IMR-90 (cell line): ENCODE measurements at regions not wholly inside any gene's neighbourhood (a gene's known extent, or its start where the extent isn't known, plus 50 kb on each side); places are given as distances from the start of the nearest gene placed in this dataset.
A peak's percentile ranks its signal among the peaks of the same experiment; 100 is the strongest.

Source experiments
- ATAC-seq: fragments of 200-7000 bp; cut with Tn5 transposase; 2 replicates; pipeline ENCODE4 v1.9.1; 2020; ENCODE audit warnings: low read depth, mild to moderate bottlenecking, moderate library complexity
- BruUV-seq: library from RNA; stranded (reverse); fragments of 400-500 nt; replicated peaks from 2 replicates; lab custom pipeline; 2021; lab: Mats Ljungman, UMichigan
- CTCF ChIA-PET: fragments of 300-600 bp; formaldehyde crosslinking; extraction: SDS; loops from one replicate; lab custom pipeline; 2021; ENCODE audit warnings: antibody characterized with exemption; lab: Yijun Ruan, JAX
- POLR2A ChIA-PET: fragments of 300-600 bp; sonication (Branson Sonifier 250); formaldehyde crosslinking; loops from one replicate; lab custom pipeline; 2022; ENCODE audit warnings: antibody characterized with exemption; ENCODE audit not compliant: unreplicated experiment; lab: Charles Lee
- DNase-seq: peaks from one replicate; pipeline ENCODE4 v3.0.0; 2013
- H2AFZ ChIP-seq: replicated peaks from 2 replicates; pipeline ENCODE3; 2013; ENCODE audit warnings: low read length, mild to moderate bottlenecking; ENCODE audit not compliant: poor library complexity
- H2AK5ac ChIP-seq: 2 replicates; pipeline ENCODE4 v1.6.1; 2013; ENCODE audit warnings: low read depth, low read length, inconsistent platforms
- H2AK9ac ChIP-seq: replicated peaks from 2 replicates; pipeline ENCODE3; 2013; ENCODE audit warnings: mild to moderate bottlenecking, low read depth, low read length, moderate library complexity; ENCODE audit not compliant: poor library complexity
- H2BK120ac ChIP-seq: 2 replicates; pipeline ENCODE4 v1.6.1; 2013; ENCODE audit warnings: low read depth, low read length, inconsistent platforms
- H2BK15ac ChIP-seq: 3 replicates; pipeline ENCODE4 v1.6.1; 2013; ENCODE audit warnings: low read depth, low read length, inconsistent platforms
- H2BK20ac ChIP-seq: 2 replicates; pipeline ENCODE4 v1.6.1; 2013; ENCODE audit warnings: low read depth, mild to moderate bottlenecking, inconsistent platforms, low read length, moderate library complexity
- H2BK5ac ChIP-seq: 2 replicates; pipeline ENCODE4 v1.6.1; 2013; ENCODE audit warnings: mild to moderate bottlenecking, low read depth, low read length, inconsistent platforms; ENCODE audit not compliant: poor library complexity, severe bottlenecking
- H3K14ac ChIP-seq: replicated peaks from 2 replicates; pipeline ENCODE4 v1.6.1; 2013; ENCODE audit warnings: low read depth, low read length, inconsistent platforms
- H3K18ac ChIP-seq: 2 replicates; pipeline ENCODE4 v1.6.1; 2013; ENCODE audit warnings: low read depth, low read length, control low read depth
- H3K23ac ChIP-seq: 2 replicates; pipeline ENCODE4 v1.6.1; 2013; ENCODE audit warnings: low read depth, low read length, inconsistent platforms
- H3K27ac ChIP-seq: 2 replicates; pipeline ENCODE4 v1.5.1; 2013; ENCODE audit warnings: mild to moderate bottlenecking, control low read depth, low read length; ENCODE audit not compliant: insufficient read depth
- H3K27me3 ChIP-seq: 2 replicates; pipeline ENCODE4 v1.6.1; 2013; ENCODE audit warnings: low read length; ENCODE audit not compliant: control insufficient read depth, insufficient read depth
- H3K36me3 ChIP-seq: 2 replicates; pipeline ENCODE4 v1.6.1; 2013; ENCODE audit warnings: low read length, mixed read lengths; ENCODE audit not compliant: control insufficient read depth, insufficient read depth
- H3K4ac ChIP-seq: 2 replicates; pipeline ENCODE4 v1.6.1; 2013; ENCODE audit warnings: low read depth, low read length, inconsistent platforms
- H3K4me1 ChIP-seq: 2 replicates; pipeline ENCODE4 v1.6.1; 2013; ENCODE audit warnings: low read length, mixed read lengths; ENCODE audit not compliant: control insufficient read depth, insufficient read depth
- H3K4me2 ChIP-seq: 2 replicates; pipeline ENCODE4 v1.6.1; 2013; ENCODE audit warnings: low read depth, mild to moderate bottlenecking, control low read depth, low read length, moderate library complexity
- H3K4me3 ChIP-seq: 2 replicates; pipeline ENCODE4 v1.5.1; 2013; ENCODE audit warnings: low read depth, mild to moderate bottlenecking, control low read depth, low read length, moderate library complexity; ENCODE audit not compliant: insufficient read depth
- H3K56ac ChIP-seq: 2 replicates; pipeline ENCODE4 v1.6.1; 2013; ENCODE audit warnings: low read length, inconsistent platforms; ENCODE audit not compliant: insufficient read depth; ENCODE audit errors: extremely low read depth
- H3K79me1 ChIP-seq, 2 experiments: 2 replicates each; pipeline ENCODE4 v1.6.1; 2013; ENCODE audit warnings: low read length in 2 of 2, inconsistent platforms in 1 of 2, low read depth in 1 of 2
- H3K9ac ChIP-seq: 2 replicates; pipeline ENCODE4 v1.6.1; 2013; ENCODE audit warnings: low read depth, low read length, control low read depth
- H3K9me1 ChIP-seq: 2 replicates; pipeline ENCODE4 v1.6.1; 2013; ENCODE audit warnings: low read length, inconsistent platforms; ENCODE audit not compliant: insufficient read depth
- H3K9me3 ChIP-seq: 2 replicates; pipeline ENCODE4 v1.6.1; 2013; ENCODE audit warnings: low read length; ENCODE audit not compliant: control insufficient read depth, insufficient read depth
- H4K20me1 ChIP-seq: 2 replicates; pipeline ENCODE4 v1.6.1; 2013; ENCODE audit warnings: low read length, inconsistent platforms; ENCODE audit not compliant: insufficient read depth
- H4K5ac ChIP-seq: 2 replicates; pipeline ENCODE4 v1.6.1; 2013; ENCODE audit warnings: mild to moderate bottlenecking, low read depth, low read length, control low read depth
- H4K8ac ChIP-seq, 2 experiments: 2 replicates each; pipeline ENCODE4 v1.6.1; 2013; ENCODE audit warnings: low read depth in 2 of 2, low read length in 2 of 2, control low read depth in 1 of 2, inconsistent platforms in 1 of 2
- H4K91ac ChIP-seq: 2 replicates; pipeline ENCODE4 v1.6.1; 2013; ENCODE audit warnings: low read depth, low read length, inconsistent platforms; ENCODE audit not compliant: insufficient read depth
- CEBPB ChIP-seq: IDR thresholded peaks from 2 replicates; pipeline ENCODE4 v1.6.1; 2012; ENCODE audit warnings: low read depth, low read length, improper control_type of control experiment
- CHD1 ChIP-seq: IDR thresholded peaks from 2 replicates; pipeline ENCODE4 v1.6.1; 2012; ENCODE audit warnings: low read depth, low read length, improper control_type of control experiment
- MAZ ChIP-seq: IDR thresholded peaks from 2 replicates; pipeline ENCODE4 v1.6.1; 2012; ENCODE audit warnings: low read depth, mild to moderate bottlenecking, low read length, improper control_type of control experiment, moderate library complexity, borderline replicate concordance
- MXI1 ChIP-seq: IDR thresholded peaks from 2 replicates; pipeline ENCODE4 v1.6.1; 2012; ENCODE audit warnings: low read depth, mild to moderate bottlenecking, low read length, moderate library complexity, borderline replicate concordance
- NFE2L2 ChIP-seq: fragments of 150-350 bp; IDR thresholded peaks from 2 replicates; pipeline ENCODE4 v1.6.1; 2016; ENCODE audit warnings: low read depth, mild to moderate bottlenecking, low read length
- SMC3 ChIP-seq: fragments of 150-350 bp; IDR thresholded peaks from 2 replicates; pipeline ENCODE4 v1.6.1; 2016; ENCODE audit warnings: low read depth, mild to moderate bottlenecking, antibody characterized with exemption, low read length, moderate library complexity
- WGBS, 2 experiments: methylation state at CpG; one replicate each; pipeline versions ENCODE4 v1.1.5 to v1.1.7; 2013; ENCODE audit warnings: missing lambda C conversion rate in 2 of 2; ENCODE audit not compliant: insufficient read length in 1 of 2; ENCODE audit errors: extremely low coverage in 2 of 2; 5-methylcytosine and 5-hydroxymethylcytosine counted together
- dilution Hi-C: fragments of 300-500 bp; cut with HindIII; formaldehyde crosslinking; loops from one replicate; pipeline ENCODE4 v1.14.3; 2018; ENCODE audit warnings: low sequenced_read_pairs; ENCODE audit not compliant: unreplicated experiment
- in situ Hi-C: fragments of 300-500 bp; cut with MboI; formaldehyde crosslinking; loops from 3 replicates; pipeline ENCODE4 v1.14.3; 2019; ENCODE audit warnings: low sequenced_read_pairs, inconsistent platforms, mixed read lengths
- intact Hi-C: fragments of 100-400 bp; cut with micrococcal nuclease; formaldehyde crosslinking; loops from 2 replicates; pipeline ENCODE4 v1.10.0; 2022

- POLR2A ChIA-PET: no interaction called here
Measured at GRCh38 chr2:17302281-17302680, 216.0 kb downstream of the RAD51AP2 start.

More at GRCh38 chr2:17302281-17302680, 216.0 kb downstream of the RAD51AP2 start:
- Histone ChIP-seq H2BK120ac (0 out of 2 replicates have a peak overlapping the region, but pooled peaks have one; percentile 32), H3K27ac (no peak overlapping the region), H3K4me2 (no peak overlapping the region), H3K14ac (0 out of 2 replicates have a peak overlapping the region, but pooled peaks have one; percentile 0), H2BK15ac (no peak overlapping the region), H4K20me1 (no peaks in the 10 kb centered on the region), H2AFZ (no peak overlapping the region), H3K23ac (no peak overlapping the region), H3K4ac (no peak overlapping the region; the same call in none of the 2 replicates), H3K27me3 (no peaks in the 10 kb centered on the region), H3K9me3 (no peaks in the 10 kb centered on the region), H4K5ac (no peak overlapping the region), H3K4me1 (peaks cover 7% of the 10 kb centered on the region), H3K56ac (no peak overlapping the region), H4K91ac (no peak overlapping the region), H3K4me3 (no peak overlapping the region), H3K9ac (no peak overlapping the region), H4K8ac (no peak overlapping the region), H3K18ac (no peak overlapping the region), H3K36me3 (no peaks in the 10 kb centered on the region), H3K79me1 (no peaks in the 10 kb centered on the region), H2AK5ac (no peak overlapping the region; the same call in 1 of the 2 replicates), H2BK5ac (no peak overlapping the region), H2BK20ac (no peak overlapping the region), H2AK9ac (no peak overlapping the region), H3K9me1 (no peaks in the 10 kb centered on the region)
- in situ Hi-C loops: loop anchor here (10.0 kb wide), 1 partner anchor 527 kb away; no protein-coding TSS in a partner anchor
- DNase-seq (no peak), ATAC-seq (no peak)
- no peak for TF ChIP-seq CEBPB
- TF ChIP-seq MAZ: no peak
- TF ChIP-seq NFE2L2: no peak
- TF ChIP-seq CHD1: no peak
- no peak for TF ChIP-seq SMC3
- no peak for TF ChIP-seq MXI1
- CTCF ChIA-PET: interaction anchor here (0.7 kb wide), 1 partner anchor 689 kb away, joined by 5 read pairs; no protein-coding TSS in a partner anchor
- no TSS peak for BruUV-seq
- no CpG with 5 or more reads among the region's 1 CpG for WGBS, 2 experiments
- intact Hi-C loops: no loop called here
- dilution Hi-C loops: no loop called here
